ENCODE measurements at regions not wholly inside any gene's neighbourhood (a gene's known extent, or its start where the extent isn't known, plus 50 kb on each side); places are given as distances from the start of the nearest gene placed in this dataset.

DNA sequence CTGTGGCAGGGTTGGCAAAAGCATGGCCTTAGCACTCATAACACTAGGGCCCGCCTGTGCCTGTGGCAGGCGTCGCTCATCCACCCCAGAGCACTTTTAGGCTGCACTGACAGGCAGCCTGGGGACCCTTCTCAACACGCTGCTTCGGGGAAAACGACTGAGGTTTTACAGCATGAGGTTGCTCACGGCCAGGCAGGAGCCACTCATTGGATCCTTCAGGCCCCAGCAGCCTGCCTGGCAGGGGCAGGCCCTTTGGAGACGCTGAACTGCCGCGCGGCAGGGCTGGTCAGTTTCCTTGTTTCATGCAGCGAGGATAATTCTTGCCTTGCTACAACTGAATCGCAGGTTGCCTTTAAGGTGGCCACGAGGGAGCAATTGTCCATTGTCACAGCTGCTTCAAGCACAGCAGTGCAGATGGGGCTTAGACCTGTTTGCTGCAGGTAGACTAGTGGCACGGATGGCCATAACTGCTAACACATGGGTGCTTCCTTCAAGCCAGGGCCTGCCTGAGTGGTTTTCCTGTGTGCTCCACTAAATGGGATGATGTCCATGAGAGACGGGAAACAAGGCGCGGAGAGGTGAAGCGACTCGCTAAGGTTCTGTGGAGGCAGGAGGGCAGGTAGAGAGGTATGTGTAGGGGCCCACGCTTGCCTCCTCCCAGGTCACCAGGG, 49.9 kb upstream of the HS6ST1 start:
- in situ Hi-C loops (cut with HindIII; ENCODE audit: low pct_unique_long_range_greater_than_20kb, low sequenced_read_pairs): no loop called here
- no peak for DNase-seq (ENCODE audit: low read depth)

DNA sequence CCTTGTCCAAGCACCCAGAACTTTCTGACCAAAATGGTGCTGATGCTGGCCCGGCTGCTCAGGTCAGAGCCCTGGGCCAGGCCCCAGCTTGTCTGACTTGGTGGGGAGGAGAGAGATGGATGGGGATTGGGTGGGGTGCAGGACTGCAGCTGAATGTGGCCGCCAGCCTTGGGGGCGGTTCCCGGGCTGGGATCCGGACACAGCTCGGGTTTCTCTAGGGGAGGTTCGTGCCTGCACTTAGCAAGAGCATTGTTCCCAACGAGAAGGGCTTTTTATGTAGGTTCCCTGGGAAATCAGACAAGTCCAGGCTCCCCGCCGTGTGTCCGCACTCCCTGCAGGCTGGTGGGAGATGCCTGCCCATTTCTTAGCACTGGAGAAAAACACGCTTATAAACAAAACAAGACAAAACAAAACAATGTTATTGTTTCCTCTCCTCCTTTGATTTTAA, 50.5 kb upstream of the HS6ST1 start:
- no peak for DNase-seq (ENCODE audit: low read depth)
- in situ Hi-C loops (cut with HindIII; ENCODE audit: low pct_unique_long_range_greater_than_20kb, low sequenced_read_pairs): no loop called here

GRCh38 chr2:128369602-128370467, 51.2 kb upstream of the HS6ST1 start:
- in situ Hi-C loops (cut with HindIII; ENCODE audit: low pct_unique_long_range_greater_than_20kb, low sequenced_read_pairs): no loop called here
- DNase-seq (ENCODE audit: low read depth): no peak

- in situ Hi-C loops (cut with HindIII; ENCODE audit: low pct_unique_long_range_greater_than_20kb, low sequenced_read_pairs): no loop called here
Observed at GRCh38 chr2:128370468-128371247, 52.0 kb upstream of the HS6ST1 start.

DNA sequence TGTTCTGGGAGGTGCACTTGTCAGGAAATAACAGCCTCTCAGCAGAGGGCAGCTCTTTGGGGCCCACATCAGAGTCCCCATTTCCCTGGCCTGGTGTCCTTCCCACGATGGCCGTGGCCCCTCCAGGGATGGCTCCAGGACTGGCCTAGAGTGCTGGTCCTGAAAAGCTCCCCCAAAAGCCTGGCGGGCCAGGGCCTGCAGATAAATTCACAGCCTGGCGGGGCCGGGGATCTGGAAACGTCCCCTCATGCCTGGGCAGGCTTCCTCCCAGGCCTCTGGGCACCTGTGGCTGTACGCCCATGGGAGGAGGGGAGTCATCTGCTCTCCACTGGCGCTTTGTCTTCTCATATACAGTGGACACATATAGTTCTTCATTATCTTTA, 52.6 kb upstream of the HS6ST1 start:
- in situ Hi-C loops (cut with HindIII; ENCODE audit: low pct_unique_long_range_greater_than_20kb, low sequenced_read_pairs): no loop called here

More at GRCh38 chr2:128370468-128371247, 52.0 kb upstream of the HS6ST1 start:
- DNase-seq (ENCODE audit: low read depth): no peak

GRCh38 chr2:128371648-128372345, 53.1 kb upstream of the HS6ST1 start:
- in situ Hi-C loops (cut with HindIII; ENCODE audit: low pct_unique_long_range_greater_than_20kb, low sequenced_read_pairs): no loop called here
- DNase-seq (ENCODE audit: low read depth): no peak

More for the DNA sequence above, 52.6 kb upstream of the HS6ST1 start:
- DNase-seq (ENCODE audit: low read depth): no peak

DNA sequence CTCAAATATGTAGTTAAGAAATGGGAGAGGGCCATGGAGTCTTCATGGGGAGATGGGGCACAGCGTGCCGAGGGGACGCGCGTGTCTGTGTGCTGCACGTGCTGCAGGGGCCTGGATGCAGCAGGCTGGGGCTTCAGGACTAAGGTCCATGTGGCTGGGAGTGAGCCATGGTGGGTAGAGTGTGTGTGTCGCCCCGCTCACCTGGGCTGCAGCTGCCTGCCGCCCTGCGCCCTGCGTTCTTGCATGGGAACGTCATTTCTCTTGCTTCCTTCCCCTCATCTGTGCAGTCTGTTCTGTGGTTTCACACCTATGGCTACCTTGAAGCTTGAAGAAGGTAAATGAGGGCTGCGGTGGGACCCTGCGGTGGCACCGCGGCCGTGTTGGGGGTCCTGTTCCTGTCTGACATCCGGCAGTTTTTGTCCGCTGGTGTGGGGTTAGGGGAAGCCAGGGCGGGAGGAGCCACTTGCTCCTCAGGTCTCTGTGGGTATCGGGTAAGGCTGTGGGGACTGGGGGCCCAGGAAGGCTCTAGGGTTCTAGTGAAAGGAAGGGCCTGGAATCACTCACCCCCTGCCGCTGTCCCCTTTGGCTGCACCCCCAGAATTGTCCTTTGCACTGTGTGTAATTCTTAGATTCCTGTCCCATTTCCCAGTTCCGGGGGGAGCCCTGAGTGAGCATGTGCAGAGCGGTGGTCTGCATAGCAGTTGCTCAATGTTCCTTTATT, 54.1 kb upstream of the HS6ST1 start:
- no peak for DNase-seq (ENCODE audit: low read depth)
- in situ Hi-C loops (cut with HindIII; ENCODE audit: low pct_unique_long_range_greater_than_20kb, low sequenced_read_pairs): no loop called here

DNA sequence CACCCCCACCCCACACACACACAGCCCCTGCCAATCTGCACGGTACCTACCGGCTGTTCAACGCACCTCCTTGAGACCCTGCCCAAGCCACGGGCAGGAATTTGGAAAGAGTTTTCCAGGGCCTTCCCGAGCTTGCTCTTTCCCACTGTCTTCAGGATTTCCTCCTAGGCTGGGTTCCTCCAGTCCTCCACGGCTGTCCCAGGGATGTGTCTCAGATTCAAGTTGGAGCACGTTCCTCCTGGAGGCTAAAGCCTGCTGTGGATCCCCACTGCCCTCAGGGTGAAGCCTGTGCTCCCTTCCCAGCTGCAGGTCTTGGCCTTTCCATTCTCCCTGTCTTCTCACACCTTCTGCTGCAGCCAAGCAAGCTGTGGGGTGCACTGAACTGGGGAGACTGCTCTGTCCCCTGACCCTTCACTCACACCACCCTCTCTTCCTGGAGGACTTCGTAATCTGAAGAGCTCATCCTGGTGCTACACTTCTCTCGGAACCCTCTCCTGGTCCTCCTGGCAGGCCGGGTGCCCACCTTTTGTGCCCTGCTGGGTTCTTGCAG, 54.9 kb upstream of the HS6ST1 start:
- DNase-seq (ENCODE audit: low read depth): no peak
- in situ Hi-C loops (cut with HindIII; ENCODE audit: low pct_unique_long_range_greater_than_20kb, low sequenced_read_pairs): no loop called here

- DNase-seq (ENCODE audit: low read depth): no peak
- in situ Hi-C loops (cut with HindIII; ENCODE audit: low pct_unique_long_range_greater_than_20kb, low sequenced_read_pairs): no loop called here
Observed at GRCh38 chr2:128374001-128374710, 55.5 kb upstream of the HS6ST1 start.

- in situ Hi-C loops (cut with HindIII; ENCODE audit: low pct_unique_long_range_greater_than_20kb, low sequenced_read_pairs): no loop called here
- DNase-seq (ENCODE audit: low read depth): no peak
Observed at GRCh38 chr2:128374711-128375413, 56.2 kb upstream of the HS6ST1 start.

DNA sequence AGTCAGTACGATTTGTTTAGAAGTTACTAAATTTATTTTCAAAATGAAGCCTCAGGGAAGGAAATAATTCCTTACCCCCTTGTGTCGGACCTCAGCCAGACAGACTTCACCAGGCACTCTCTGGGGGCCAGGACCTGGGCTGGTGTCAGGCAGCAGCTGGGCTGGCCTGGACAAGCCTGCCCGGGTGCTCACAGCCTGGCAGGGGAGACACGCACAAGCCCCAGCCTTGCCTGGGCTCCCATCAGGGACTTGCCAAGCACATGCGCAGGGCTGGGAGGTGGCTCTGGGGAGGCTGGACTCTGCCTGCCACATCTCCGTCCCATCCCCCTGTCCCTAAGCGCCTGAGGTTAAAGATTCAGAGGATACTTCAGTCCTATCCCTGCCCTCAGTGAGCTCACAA, 56.8 kb upstream of the HS6ST1 start:
- in situ Hi-C loops (cut with HindIII; ENCODE audit: low pct_unique_long_range_greater_than_20kb, low sequenced_read_pairs): no loop called here
- DNase-seq (ENCODE audit: low read depth): no peak

- in situ Hi-C loops (cut with HindIII; ENCODE audit: low pct_unique_long_range_greater_than_20kb, low sequenced_read_pairs): no loop called here
- no peak for DNase-seq (ENCODE audit: low read depth)
Observed at GRCh38 chr2:128376241-128377041, 57.8 kb upstream of the HS6ST1 start.

- in situ Hi-C loops (cut with HindIII; ENCODE audit: low pct_unique_long_range_greater_than_20kb, low sequenced_read_pairs): no loop called here
- no peak for DNase-seq (ENCODE audit: low read depth)
Observed at GRCh38 chr2:128377071-128377910, 58.6 kb upstream of the HS6ST1 start.

DNA sequence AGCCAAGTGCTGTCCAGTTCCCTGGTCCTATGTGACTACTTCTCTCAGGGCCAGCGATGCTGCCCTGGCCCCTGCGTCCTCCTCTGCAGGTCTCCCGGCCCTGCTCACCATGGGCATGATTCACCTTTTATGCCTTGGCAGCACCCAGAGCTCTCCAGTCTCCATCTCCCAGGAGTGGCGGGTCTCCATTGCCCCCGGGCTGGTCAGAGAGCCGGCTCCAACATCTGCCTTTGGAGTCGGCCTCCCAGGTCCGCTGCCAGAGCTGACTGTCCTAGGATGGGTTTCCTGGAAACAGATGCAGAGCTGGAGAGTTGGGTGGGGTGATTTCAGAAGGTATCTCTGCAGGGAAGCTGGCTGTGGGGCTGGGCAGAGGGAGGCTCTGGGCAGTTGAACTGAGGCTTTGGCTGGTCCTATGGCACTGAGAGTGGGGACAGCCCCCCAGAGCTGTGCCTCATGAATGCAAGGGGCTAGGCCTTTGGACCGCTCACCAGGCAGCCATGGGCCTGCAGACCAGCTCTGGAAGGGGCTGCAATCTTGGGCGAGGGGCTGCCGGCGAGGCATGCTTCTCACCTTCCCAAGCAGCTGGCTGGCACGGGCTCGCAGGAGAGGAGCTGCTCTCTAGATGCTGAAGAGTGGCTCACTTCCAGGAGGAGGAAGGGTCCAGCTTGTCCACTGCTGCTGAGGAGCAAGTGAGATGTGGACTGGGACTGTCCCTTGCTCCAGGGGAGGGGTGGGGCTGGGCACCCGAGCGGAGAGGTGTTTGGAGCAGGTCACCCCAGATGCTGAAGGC, 59.8 kb upstream of the HS6ST1 start:
- no peak for DNase-seq (ENCODE audit: low read depth)
- in situ Hi-C loops (cut with HindIII; ENCODE audit: low pct_unique_long_range_greater_than_20kb, low sequenced_read_pairs): no loop called here

All from Caki2 (cell line).